ENCODE measurements at regions not wholly inside any gene's neighbourhood (a gene's known extent, or its start where the extent isn't known, plus 50 kb on each side); places are given as distances from the start of the nearest gene placed in this dataset.
"Not testable (repeated sequence)": the region's sequence is repeated elsewhere in the genome, so short reads cannot be mapped to it uniquely, and the experiment has no call there.

DNA sequence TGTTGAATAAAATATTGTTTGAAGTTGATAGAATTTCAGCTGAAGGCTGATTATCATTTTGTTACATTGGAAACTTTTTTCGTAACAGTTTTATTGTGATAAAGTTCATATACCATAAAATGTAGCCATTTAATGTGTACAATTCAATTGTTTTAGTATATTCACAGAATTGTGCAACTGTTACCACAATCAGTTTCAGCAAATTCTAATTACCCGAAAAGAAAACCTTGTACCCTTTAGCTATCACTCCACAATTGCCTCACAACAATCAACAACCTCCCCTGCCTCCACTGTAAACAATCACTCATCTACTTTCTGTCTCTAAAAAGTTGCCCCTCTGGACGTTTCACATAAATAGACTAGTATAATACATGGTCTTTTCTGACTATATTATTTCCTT, 179.7 kb upstream of the BET1 start:
- TF ChIP-seq, protein P1, sequence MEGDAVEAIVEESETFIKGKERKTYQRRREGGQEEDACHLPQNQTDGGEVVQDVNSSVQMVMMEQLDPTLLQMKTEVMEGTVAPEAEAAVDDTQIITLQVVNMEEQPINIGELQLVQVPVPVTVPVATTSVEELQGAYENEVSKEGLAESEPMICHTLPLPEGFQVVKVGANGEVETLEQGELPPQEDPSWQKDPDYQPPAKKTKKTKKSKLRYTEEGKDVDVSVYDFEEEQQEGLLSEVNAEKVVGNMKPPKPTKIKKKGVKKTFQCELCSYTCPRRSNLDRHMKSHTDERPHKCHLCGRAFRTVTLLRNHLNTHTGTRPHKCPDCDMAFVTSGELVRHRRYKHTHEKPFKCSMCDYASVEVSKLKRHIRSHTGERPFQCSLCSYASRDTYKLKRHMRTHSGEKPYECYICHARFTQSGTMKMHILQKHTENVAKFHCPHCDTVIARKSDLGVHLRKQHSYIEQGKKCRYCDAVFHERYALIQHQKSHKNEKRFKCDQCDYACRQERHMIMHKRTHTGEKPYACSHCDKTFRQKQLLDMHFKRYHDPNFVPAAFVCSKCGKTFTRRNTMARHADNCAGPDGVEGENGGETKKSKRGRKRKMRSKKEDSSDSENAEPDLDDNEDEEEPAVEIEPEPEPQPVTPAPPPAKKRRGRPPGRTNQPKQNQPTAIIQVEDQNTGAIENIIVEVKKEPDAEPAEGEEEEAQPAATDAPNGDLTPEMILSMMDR (IDR thresholded peaks at IDR 0.05; ENCODE audit: insufficient read depth, low read depth, low read length) = no peak
- no peak overlapping the region for H3K4me3 ChIP-seq (ENCODE audit: low read depth, low read length)
- peak; percentile 30 for DNase-seq (ENCODE audit: low read depth)

DNA sequence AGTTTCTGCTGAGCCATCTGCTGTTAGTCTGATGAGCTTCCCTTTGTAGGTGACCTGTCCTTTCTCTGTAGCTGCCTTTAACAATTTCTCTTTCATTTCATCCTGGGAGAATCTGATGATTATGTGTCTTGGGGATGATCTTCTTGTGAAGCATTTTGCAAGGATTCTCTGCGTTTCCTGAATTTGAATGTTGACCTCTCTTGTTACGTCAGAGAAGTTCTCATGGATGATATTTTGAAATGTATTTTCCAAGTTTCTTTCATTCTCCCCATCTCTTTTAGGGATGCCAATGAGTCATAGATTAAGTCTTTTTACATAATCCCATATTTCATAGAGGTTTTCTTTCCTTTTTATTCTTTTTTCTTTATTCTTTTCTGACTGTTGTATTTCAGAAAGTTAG, 184.2 kb upstream of the BET1 start:
- no peak overlapping the region for H3K4me3 ChIP-seq (ENCODE audit: low read depth, low read length)
- TF ChIP-seq, protein P1 (IDR thresholded peaks at IDR 0.05; ENCODE audit: insufficient read depth, low read depth, low read length) = no peak
- peak; percentile 35 for DNase-seq (ENCODE audit: low read depth)

DNA sequence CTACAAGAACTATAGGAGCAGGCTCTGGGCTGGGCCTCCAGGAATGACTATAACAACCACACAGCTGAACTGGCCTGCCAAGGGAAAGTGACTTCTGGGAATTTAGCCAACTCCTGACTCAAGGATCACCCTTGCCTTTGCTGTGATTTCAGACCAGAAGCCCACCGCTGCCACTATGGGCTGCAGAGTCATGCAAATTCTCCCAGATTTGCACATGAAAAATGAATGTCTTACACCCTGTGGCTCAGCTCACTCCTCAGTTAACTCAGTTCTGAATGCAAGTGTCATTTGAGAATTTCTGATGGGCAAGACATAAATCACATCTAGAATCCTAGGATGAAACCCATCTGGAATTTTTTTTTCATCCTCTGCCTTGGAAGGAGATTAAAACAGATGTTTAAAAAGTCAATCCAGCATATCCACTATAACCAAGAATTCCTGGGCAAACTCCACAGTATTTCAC, 186.5 kb upstream of the BET1 start:
- TF ChIP-seq, protein P1 (IDR thresholded peaks at IDR 0.05; ENCODE audit: insufficient read depth, low read depth, low read length) = no peak
- peak; percentile 93 for DNase-seq (ENCODE audit: low read depth)

DNA sequence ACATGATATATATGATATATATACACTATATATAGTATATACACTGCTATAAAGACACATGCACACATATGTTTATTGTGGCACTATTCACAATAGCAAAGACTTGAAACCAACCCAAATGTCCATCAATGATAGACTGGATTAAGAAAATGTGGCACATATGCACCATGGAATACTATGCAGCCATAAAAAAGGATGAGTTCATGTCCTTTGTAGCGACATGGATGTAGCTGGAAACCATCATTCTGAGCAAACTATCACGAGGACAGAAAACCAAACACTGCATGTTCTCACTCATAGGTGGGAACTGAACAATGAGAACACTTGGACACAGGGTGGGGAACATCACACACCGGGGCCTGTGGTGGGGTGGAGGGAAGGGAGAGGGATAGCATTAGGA, 190.3 kb upstream of the BET1 start:
- DNase-seq (ENCODE audit: low read depth); H3K4me3 ChIP-seq (ENCODE audit: low read depth, low read length): not testable (repeated sequence)

More for the DNA sequence above, 186.5 kb upstream of the BET1 start:
- no peak overlapping the region for H3K4me3 ChIP-seq (ENCODE audit: low read depth, low read length)

DNA sequence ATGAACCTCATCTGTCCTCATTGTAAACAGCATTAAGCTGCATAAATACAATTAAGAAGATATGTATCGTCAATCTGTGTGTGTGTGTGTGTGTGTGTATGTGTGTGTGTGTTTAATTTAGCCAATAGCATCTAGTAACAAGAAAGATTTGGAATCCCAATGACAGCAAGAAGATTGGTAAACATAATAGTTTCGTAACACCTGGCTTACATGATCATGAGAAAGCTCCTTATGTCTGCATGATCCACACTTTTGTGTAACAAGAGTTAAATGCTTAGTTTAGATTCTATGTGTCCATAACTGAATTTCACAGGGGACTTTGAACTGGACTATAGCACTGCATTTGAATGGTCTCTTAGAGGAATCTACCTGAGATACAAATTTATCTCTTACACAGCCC, 191.0 kb upstream of the BET1 start:
- peak; percentile 33 for DNase-seq (ENCODE audit: low read depth)
- TF ChIP-seq, protein P1 (IDR thresholded peaks at IDR 0.05; ENCODE audit: insufficient read depth, low read depth, low read length) = no peak
- no peak overlapping the region for H3K4me3 ChIP-seq (ENCODE audit: low read depth, low read length)

DNA sequence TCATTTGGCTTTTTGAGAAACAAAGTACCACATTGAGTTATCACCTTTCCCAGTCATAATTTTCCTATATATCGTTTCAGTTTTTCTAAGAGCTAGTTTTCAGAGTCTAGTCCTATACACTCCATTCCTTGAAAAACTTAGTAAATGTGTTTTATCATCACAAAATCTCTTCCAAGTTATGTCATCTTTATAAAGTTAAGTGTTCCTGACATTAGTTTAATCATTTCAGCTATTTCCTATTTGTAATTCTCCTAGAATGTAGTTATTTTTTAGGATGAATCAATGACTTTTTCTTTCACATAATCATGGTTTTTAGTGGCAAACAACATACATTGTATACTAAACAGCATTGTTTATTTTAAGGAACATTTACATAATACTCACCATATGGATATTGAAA, 191.7 kb upstream of the BET1 start:
- no peak overlapping the region for H3K4me3 ChIP-seq (ENCODE audit: low read depth, low read length)
- no peak for DNase-seq (ENCODE audit: low read depth)
- TF ChIP-seq, protein P1 (IDR thresholded peaks at IDR 0.05; ENCODE audit: insufficient read depth, low read depth, low read length) = no peak

DNA sequence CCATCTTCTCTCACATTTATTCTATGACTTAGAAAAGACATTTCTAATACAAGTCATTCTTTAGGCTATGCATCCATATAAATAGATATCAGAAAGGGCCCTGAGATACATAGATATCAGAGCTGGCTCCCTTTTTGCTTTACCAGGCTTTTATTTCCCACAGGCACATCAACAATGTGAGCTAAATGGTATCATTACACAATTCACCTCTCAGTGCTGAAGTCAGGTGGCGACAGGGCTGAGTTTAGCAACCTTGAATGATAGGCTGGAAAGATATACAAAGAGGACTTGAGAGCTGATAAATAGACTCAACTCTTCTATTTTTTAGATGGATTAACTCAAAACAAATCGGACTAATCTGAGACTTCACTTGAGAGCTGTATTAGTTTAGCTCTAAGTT, 189.2 kb upstream of the COL1A2 start:
- TF ChIP-seq, protein P1 (IDR thresholded peaks at IDR 0.05; ENCODE audit: insufficient read depth, low read depth, low read length) = no peak
- DNase-seq (ENCODE audit: low read depth) = no peak
- no peak overlapping the region for H3K4me3 ChIP-seq (ENCODE audit: low read depth, low read length)
